Calu3 (cell line): ENCODE measurements at regions not wholly inside any gene's neighbourhood (a gene's known extent, or its start where the extent isn't known, plus 50 kb on each side); places are given as distances from the start of the nearest gene placed in this dataset.

ENCODE experiments used
- BruUV-seq: library from RNA; stranded (reverse); fragments of 400-500 nt; replicated peaks from 2 replicates; lab custom pipeline; 2021; lab: Mats Ljungman, UMichigan
- CTCF ChIA-PET: fragments of 300-600 bp; sonication (Branson Sonifier 250); formaldehyde crosslinking; loops from one replicate; lab custom pipeline; 2022; ENCODE audit warnings: antibody characterized with exemption; lab: Charles Lee
- DNase-seq: peaks from one replicate; pipeline ENCODE4 v3.0.0; 2022
- H3K27ac Mint-ChIP-seq: one replicate; pipeline ENCODE4 v1.8.0; 2022; ENCODE audit warnings: mixed read lengths; ENCODE audit not compliant: unreplicated experiment
- H3K27me3 Mint-ChIP-seq: one replicate; pipeline ENCODE4 v1.8.0; 2022; ENCODE audit warnings: mixed read lengths; ENCODE audit not compliant: unreplicated experiment
- H3K36me3 Mint-ChIP-seq: one replicate; pipeline ENCODE4 v1.8.0; 2022; ENCODE audit warnings: mild to moderate bottlenecking, moderate library complexity, mixed read lengths; ENCODE audit not compliant: insufficient read depth, unreplicated experiment
- H3K4me1 Mint-ChIP-seq: one replicate; pipeline ENCODE4 v1.8.0; 2022; ENCODE audit warnings: mild to moderate bottlenecking, low read depth, mixed read lengths; ENCODE audit not compliant: unreplicated experiment
- H3K4me3 Mint-ChIP-seq: one replicate; pipeline ENCODE4 v1.8.0; 2022; ENCODE audit warnings: mild to moderate bottlenecking, low read depth, moderate library complexity, mixed read lengths; ENCODE audit not compliant: unreplicated experiment
- H3K9me3 Mint-ChIP-seq: one replicate; pipeline ENCODE4 v1.8.0; 2022; ENCODE audit warnings: low read depth, mixed read lengths; ENCODE audit not compliant: unreplicated experiment
- intact Hi-C: fragments of 100-400 bp; cut with micrococcal nuclease; formaldehyde crosslinking; loops from one replicate; pipeline ENCODE4 v1.10.0; 2022; ENCODE audit not compliant: unreplicated experiment
- TF ChIP-seq, protein P1 (sequence below): fragments of 200-600 bp; IDR thresholded peaks from one replicate; pipeline ENCODE4 v1.8.0; 2022; ENCODE audit warnings: antibody characterized with exemption; ENCODE audit not compliant: unreplicated experiment

- TF ChIP-seq, protein P1, sequence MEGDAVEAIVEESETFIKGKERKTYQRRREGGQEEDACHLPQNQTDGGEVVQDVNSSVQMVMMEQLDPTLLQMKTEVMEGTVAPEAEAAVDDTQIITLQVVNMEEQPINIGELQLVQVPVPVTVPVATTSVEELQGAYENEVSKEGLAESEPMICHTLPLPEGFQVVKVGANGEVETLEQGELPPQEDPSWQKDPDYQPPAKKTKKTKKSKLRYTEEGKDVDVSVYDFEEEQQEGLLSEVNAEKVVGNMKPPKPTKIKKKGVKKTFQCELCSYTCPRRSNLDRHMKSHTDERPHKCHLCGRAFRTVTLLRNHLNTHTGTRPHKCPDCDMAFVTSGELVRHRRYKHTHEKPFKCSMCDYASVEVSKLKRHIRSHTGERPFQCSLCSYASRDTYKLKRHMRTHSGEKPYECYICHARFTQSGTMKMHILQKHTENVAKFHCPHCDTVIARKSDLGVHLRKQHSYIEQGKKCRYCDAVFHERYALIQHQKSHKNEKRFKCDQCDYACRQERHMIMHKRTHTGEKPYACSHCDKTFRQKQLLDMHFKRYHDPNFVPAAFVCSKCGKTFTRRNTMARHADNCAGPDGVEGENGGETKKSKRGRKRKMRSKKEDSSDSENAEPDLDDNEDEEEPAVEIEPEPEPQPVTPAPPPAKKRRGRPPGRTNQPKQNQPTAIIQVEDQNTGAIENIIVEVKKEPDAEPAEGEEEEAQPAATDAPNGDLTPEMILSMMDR: no peak
- H3K9me3 Mint-ChIP-seq: peaks cover 8% of the 10 kb centered on the region
- CTCF ChIA-PET: no interaction called here
Measured at GRCh38 chr5:158644301-158644700, 455.4 kb downstream of the EBF1 start.

DNA sequence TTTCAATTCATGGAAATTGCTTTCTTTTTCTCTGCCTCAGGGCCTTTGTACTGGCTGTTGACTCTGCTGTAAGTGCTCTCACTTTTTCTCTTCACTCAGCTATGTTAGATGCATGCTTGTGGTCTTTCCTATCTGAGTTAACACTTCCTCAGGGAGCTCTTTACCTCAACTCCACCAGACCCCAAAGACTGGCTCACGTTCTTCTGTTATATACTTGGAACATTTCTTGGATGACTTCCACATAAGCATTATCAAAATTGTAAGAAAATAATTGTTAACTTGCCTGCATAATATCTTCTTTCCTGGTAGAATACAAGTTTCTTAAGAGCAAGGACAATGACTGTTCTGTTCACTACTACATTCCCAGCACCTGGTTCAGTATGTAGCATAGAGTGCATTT lies 455.9 kb downstream of the EBF1 start:
- no peak for DNase-seq
- no peak overlapping the region for H3K4me3 Mint-ChIP-seq

More at GRCh38 chr5:158644301-158644700, 455.4 kb downstream of the EBF1 start:
- no peaks in the 10 kb centered on the region for H3K27me3 Mint-ChIP-seq
- H3K36me3 Mint-ChIP-seq: no peaks in the 10 kb centered on the region
- H3K4me1 Mint-ChIP-seq: no peaks in the 10 kb centered on the region
- H3K27ac Mint-ChIP-seq: no peak overlapping the region
- H3K4me3 Mint-ChIP-seq: no peak overlapping the region
- DNase-seq: no peak
- intact Hi-C loops: no loop called here
- no TSS peak for BruUV-seq

DNA sequence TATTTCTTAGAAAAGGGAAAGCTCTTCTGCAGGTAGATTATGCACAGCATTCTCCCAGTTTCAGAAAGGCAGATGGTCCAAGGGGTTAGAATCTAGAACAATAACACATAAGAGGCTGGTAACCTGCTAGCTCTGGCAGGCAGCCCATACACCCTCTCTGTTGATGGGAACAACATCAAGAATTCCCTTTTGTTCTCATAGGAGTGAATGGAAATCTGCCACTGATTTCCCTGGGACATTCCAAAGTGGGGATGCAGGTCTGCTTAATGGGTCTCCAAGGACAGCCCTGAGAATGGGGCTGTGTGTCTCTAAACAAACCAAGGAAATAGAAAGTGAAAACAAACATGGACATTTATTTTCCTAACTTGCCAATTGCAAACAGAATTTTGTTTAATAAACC lies 456.8 kb downstream of the EBF1 start:
- BruUV-seq: no TSS peak

More for the DNA sequence above, 455.9 kb downstream of the EBF1 start:
- no peaks in the 10 kb centered on the region for H3K36me3 Mint-ChIP-seq
- H3K27me3 Mint-ChIP-seq: no peaks in the 10 kb centered on the region
- H3K9me3 Mint-ChIP-seq: peaks cover 8% of the 10 kb centered on the region
- no peak overlapping the region for H3K27ac Mint-ChIP-seq
- TF ChIP-seq, protein P1: no peak
- intact Hi-C loops: no loop called here
- no TSS peak for BruUV-seq
- CTCF ChIA-PET: no interaction called here
- no peaks in the 10 kb centered on the region for H3K4me1 Mint-ChIP-seq

DNA sequence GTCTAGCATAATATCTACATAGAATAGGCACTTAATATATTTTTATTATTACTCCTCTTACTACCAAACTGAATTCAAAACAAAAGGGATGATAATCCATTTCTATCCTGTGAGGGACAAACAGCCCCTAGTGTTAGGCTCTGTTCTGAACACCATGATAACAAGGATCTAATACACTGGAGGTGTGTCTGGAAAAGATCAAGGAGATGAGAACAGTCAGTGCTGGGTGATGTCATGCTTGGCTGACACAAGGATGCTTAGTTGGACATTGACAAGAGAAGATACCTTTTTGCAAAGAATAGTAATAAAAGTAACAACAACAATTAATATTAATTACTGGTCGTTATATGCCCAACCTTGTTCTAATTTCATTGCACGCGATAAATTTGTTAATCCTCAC lies 458.7 kb downstream of the EBF1 start:
- H3K27ac Mint-ChIP-seq: no peak overlapping the region
- CTCF ChIA-PET: no interaction called here
- H3K27me3 Mint-ChIP-seq: no peaks in the 10 kb centered on the region
- peaks cover 7% of the 10 kb centered on the region for H3K9me3 Mint-ChIP-seq
- DNase-seq: no peak
- H3K4me1 Mint-ChIP-seq: no peaks in the 10 kb centered on the region
- no peaks in the 10 kb centered on the region for H3K36me3 Mint-ChIP-seq
- H3K4me3 Mint-ChIP-seq: no peak overlapping the region
- no TSS peak for BruUV-seq
- intact Hi-C loops: no loop called here
- TF ChIP-seq, protein P1: no peak

More for the DNA sequence above, 456.8 kb downstream of the EBF1 start:
- DNase-seq: no peak
- Mint-ChIP-seq H3K9me3 (peaks cover 5% of the 10 kb centered on the region), H3K36me3 (no peaks in the 10 kb centered on the region), H3K4me1 (no peaks in the 10 kb centered on the region), H3K27me3 (no peaks in the 10 kb centered on the region), H3K4me3 (no peak overlapping the region), H3K27ac (no peak overlapping the region)
- TF ChIP-seq, protein P1: no peak
- intact Hi-C loops: no loop called here
- CTCF ChIA-PET: no interaction called here
